H54 (cell line): ENCODE measurements at regions not wholly inside any gene's neighbourhood (a gene's known extent, or its start where the extent isn't known, plus 50 kb on each side); places are given as distances from the start of the nearest gene placed in this dataset.
"Not testable (repeated sequence)": the region's sequence is repeated elsewhere in the genome, so short reads cannot be mapped to it uniquely, and the experiment has no call there.

Source experiments
- DNase-seq: peaks from one replicate; pipeline ENCODE4 v3.0.0; 2011; ENCODE audit warnings: low spot score, mixed read lengths; ENCODE audit not compliant: insufficient read length
- FAIRE-seq: peaks from 3 replicates; lab custom pipeline; 2011; peaks lifted over from hg19 to GRCh38; lab: Jason Lieb, UNC
- POLR2A ChIP-seq: IDR thresholded peaks from 2 replicates; pipeline ENCODE4 v1.6.1; 2011; ENCODE audit warnings: low read depth, mild to moderate bottlenecking, low read length

GRCh38 chr1:55801481-55801880, 586.3 kb upstream of the USP24 start:
- no peak for FAIRE-seq
- no peak for DNase-seq
- TF ChIP-seq POLR2A = no peak

GRCh38 chr1:55800503-55800902, 585.3 kb upstream of the USP24 start:
- DNase-seq = no peak
- peak; percentile 45 for FAIRE-seq
- TF ChIP-seq POLR2A = no peak

GRCh38 chr1:55793856-55794255, 578.7 kb upstream of the USP24 start:
- FAIRE-seq (no peak), DNase-seq (no peak)
- no peak for TF ChIP-seq POLR2A

- DNase-seq (no peak), FAIRE-seq (no peak)
- TF ChIP-seq POLR2A = no peak
Measured at GRCh38 chr1:55792870-55793269, 577.7 kb upstream of the USP24 start.

GRCh38 chr1:55789466-55789865, 574.3 kb upstream of the USP24 start:
- DNase-seq (no peak), FAIRE-seq (no peak)
- TF ChIP-seq POLR2A = no peak

- FAIRE-seq (no peak), DNase-seq (no peak)
- TF ChIP-seq POLR2A = no peak
Measured at GRCh38 chr1:55786396-55786795, 571.2 kb upstream of the USP24 start.

- not testable (repeated sequence) for DNase-seq, FAIRE-seq
Measured at GRCh38 chr1:55784941-55785450, 569.8 kb upstream of the USP24 start.

- DNase-seq (peak; percentile 42), FAIRE-seq (peak; percentile 97)
- TF ChIP-seq POLR2A = no peak
Measured at GRCh38 chr1:55781944-55782482, 566.8 kb upstream of the USP24 start.

GRCh38 chr1:55781003-55781402, 565.8 kb upstream of the USP24 start:
- DNase-seq = no peak
- TF ChIP-seq POLR2A = no peak
- no peak for FAIRE-seq

GRCh38 chr1:55777545-55777944, 562.4 kb upstream of the USP24 start:
- TF ChIP-seq POLR2A = no peak
- DNase-seq (no peak), FAIRE-seq (no peak)

GRCh38 chr1:55775007-55775406, 559.8 kb upstream of the USP24 start:
- FAIRE-seq = no peak
- no peak for DNase-seq
- TF ChIP-seq POLR2A = no peak

GRCh38 chr1:55774446-55774845, 559.3 kb upstream of the USP24 start:
- DNase-seq (no peak), FAIRE-seq (no peak)
- TF ChIP-seq POLR2A = no peak

- DNase-seq = no peak
- no peak for FAIRE-seq
- TF ChIP-seq POLR2A = no peak
Measured at GRCh38 chr1:55773211-55773940, 558.2 kb upstream of the USP24 start.

- FAIRE-seq (no peak), DNase-seq (no peak)
- TF ChIP-seq POLR2A = no peak
Measured at GRCh38 chr1:55768327-55768952, 553.3 kb upstream of the USP24 start.

GRCh38 chr1:55767171-55767570, 552.0 kb upstream of the USP24 start:
- no peak for TF ChIP-seq POLR2A
- FAIRE-seq (no peak), DNase-seq (no peak)

GRCh38 chr1:55765505-55765904, 550.3 kb upstream of the USP24 start:
- not testable (repeated sequence) for DNase-seq, FAIRE-seq
